WTC11 (cell line): ENCODE measurements at regions not wholly inside any gene's neighbourhood (a gene's known extent, or its start where the extent isn't known, plus 50 kb on each side); places are given as distances from the start of the nearest gene placed in this dataset.
"Not testable (repeated sequence)": the region's sequence is repeated elsewhere in the genome, so short reads cannot be mapped to it uniquely, and the experiment has no call there.

Experiments used
- ATAC-seq: fragments of 200-7000 bp; cut with Tn5 transposase; 2 replicates; pipeline ENCODE4 v1.10.0; 2021; ENCODE audit warnings: mild to moderate bottlenecking, moderate library complexity
- CTCF ChIA-PET: fragments of 300-600 bp; sonication (Branson Sonifier 250); formaldehyde crosslinking; loops from one replicate; lab custom pipeline; 2021; ENCODE audit warnings: antibody characterized with exemption; lab: Charles Lee
- POLR2A ChIA-PET: fragments of 350-600 bp; sonication (Branson Sonifier 250); formaldehyde crosslinking; loops from one replicate; lab custom pipeline; 2021; ENCODE audit warnings: antibody characterized with exemption; lab: Charles Lee
- DNase-seq: peaks from one replicate; pipeline ENCODE4 v3.0.0; 2021; ENCODE audit warnings: low spot score
- H3K27ac Mint-ChIP-seq: 2 replicates; pipeline ENCODE4 v1.8.0; 2021; ENCODE audit warnings: mixed read lengths
- H3K27me3 Mint-ChIP-seq: 2 replicates; pipeline ENCODE4 v1.8.0; 2021; ENCODE audit warnings: low read depth, mild to moderate bottlenecking, moderate library complexity, mixed read lengths
- H3K36me3 Mint-ChIP-seq: 2 replicates; pipeline ENCODE4 v1.8.0; 2021; ENCODE audit warnings: mixed read lengths
- H3K4me1 Mint-ChIP-seq: 2 replicates; pipeline ENCODE4 v1.8.0; 2022; ENCODE audit warnings: mixed read lengths
- H3K4me3 Mint-ChIP-seq: 2 replicates; pipeline ENCODE4 v1.8.0; 2021; ENCODE audit warnings: mild to moderate bottlenecking, moderate library complexity, mixed read lengths
- H3K9me3 Mint-ChIP-seq: 2 replicates; pipeline ENCODE4 v1.8.0; 2021; ENCODE audit warnings: mixed read lengths
- HMGA2 ChIP-seq: fragments of 250-450 bp; sonication (Bioruptor Pico); IDR thresholded peaks from 2 replicates; pipeline ENCODE4 v1.4.0; 2021; ENCODE audit warnings: mild to moderate bottlenecking, moderate library complexity

DNA sequence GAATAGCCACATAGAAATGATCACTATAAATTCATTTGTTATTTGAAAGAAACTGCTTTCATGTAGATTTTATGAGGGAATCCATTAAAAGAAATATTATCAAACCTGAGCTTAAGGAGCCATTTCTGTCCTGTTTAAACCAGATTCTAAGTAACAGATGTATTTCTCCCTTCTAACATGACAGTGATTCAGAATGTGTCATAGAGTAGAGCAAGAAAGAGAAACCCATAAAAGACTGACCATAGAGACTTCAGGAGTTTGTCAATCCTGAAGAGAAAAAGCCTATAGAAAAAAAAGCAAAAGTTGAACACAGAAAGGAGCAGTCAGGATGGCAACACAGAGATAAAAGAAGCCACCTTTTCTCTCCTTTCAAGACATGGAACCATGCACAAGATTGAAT, 390.6 kb downstream of the PRIM2 start:
- H3K4me3 Mint-ChIP-seq, ATAC-seq, H3K27ac Mint-ChIP-seq, POLR2A ChIA-PET, CTCF ChIA-PET, DNase-seq, H3K9me3 Mint-ChIP-seq, H3K27me3 Mint-ChIP-seq, H3K4me1 Mint-ChIP-seq, H3K36me3 Mint-ChIP-seq: not testable (repeated sequence)

DNA sequence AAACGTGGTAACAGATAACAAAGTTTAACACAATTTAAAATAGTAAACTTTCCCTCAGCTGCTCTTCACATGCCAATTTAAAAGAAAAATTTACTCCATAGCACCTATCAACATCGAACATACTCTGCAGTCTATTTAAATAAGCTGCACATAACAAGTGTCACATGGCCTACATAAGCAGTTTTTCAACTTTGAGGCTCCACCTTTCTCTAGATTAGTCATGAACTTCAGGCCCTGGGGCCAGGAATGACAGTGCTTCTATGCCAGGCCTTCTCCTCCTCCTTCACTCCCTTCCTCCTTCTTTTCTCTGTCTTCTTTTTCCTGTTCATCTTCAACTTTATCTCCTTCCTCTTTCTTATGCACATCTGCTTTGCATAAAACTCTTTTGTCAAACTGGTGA, 405.1 kb downstream of the PRIM2 start:
- H3K36me3 Mint-ChIP-seq, H3K27me3 Mint-ChIP-seq, H3K9me3 Mint-ChIP-seq, H3K27ac Mint-ChIP-seq, POLR2A ChIA-PET, ATAC-seq, H3K4me3 Mint-ChIP-seq, CTCF ChIA-PET, H3K4me1 Mint-ChIP-seq, DNase-seq: not testable (repeated sequence)

- POLR2A ChIA-PET, H3K27me3 Mint-ChIP-seq, CTCF ChIA-PET, H3K9me3 Mint-ChIP-seq, H3K27ac Mint-ChIP-seq, H3K36me3 Mint-ChIP-seq, H3K4me1 Mint-ChIP-seq: not testable (repeated sequence)
- peak overlapping the region; percentile 22 for H3K4me3 Mint-ChIP-seq
- peak; percentile 24 for DNase-seq
- peak; percentile 79 for ATAC-seq
Measured at GRCh38 chr6:57723815-57724401, 406.5 kb downstream of the PRIM2 start.

DNA sequence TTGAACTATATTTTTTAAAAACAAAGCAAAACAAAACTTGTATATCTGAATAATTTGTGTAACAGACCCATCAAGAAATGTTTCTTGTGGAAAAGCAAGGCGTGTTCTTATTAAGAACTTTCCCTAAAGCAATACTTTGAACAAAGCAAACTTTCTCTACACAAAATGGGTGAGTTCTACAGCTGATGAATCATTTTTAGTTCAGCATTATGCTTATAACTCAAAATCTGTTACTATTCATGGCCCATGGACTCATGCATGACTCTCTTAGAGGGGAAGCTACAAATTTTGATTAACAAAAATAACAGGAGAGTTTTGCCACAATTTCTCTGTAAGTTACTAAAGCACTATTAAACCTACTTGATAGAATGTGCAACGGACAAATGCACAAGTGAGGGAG, 412.0 kb downstream of the PRIM2 start:
- CTCF ChIA-PET, DNase-seq, H3K27ac Mint-ChIP-seq, H3K27me3 Mint-ChIP-seq, H3K36me3 Mint-ChIP-seq, H3K9me3 Mint-ChIP-seq, H3K4me1 Mint-ChIP-seq, POLR2A ChIA-PET, ATAC-seq, H3K4me3 Mint-ChIP-seq: not testable (repeated sequence)

GRCh38 chr6:57730726-57731125, 413.3 kb downstream of the PRIM2 start:
- CTCF ChIA-PET, POLR2A ChIA-PET, DNase-seq, H3K27me3 Mint-ChIP-seq, H3K27ac Mint-ChIP-seq, H3K9me3 Mint-ChIP-seq, H3K4me1 Mint-ChIP-seq, H3K36me3 Mint-ChIP-seq, ATAC-seq, H3K4me3 Mint-ChIP-seq: not testable (repeated sequence)

DNA sequence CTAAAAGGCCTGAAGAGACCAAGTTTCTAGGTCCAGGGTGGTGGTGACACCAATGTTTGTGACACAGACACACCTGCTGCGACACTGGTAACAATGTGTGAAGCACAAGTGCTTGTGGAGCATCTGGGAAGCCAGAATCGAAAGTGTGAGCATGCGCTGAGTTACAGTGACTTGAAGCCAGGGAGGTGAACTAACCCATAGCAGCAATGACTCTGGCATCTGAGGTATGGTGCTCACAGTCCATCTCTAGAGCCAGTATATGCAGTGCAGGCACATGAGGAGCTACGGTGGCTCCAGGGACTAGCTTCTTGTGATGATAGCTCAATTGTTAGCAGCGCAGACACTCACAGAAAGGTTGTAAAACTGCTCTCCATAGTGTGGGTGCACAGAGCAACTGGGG, 430.3 kb downstream of the PRIM2 start:
- H3K36me3 Mint-ChIP-seq, H3K9me3 Mint-ChIP-seq, CTCF ChIA-PET, H3K27ac Mint-ChIP-seq, H3K27me3 Mint-ChIP-seq, POLR2A ChIA-PET, DNase-seq, H3K4me1 Mint-ChIP-seq, ATAC-seq, H3K4me3 Mint-ChIP-seq: not testable (repeated sequence)

- H3K9me3 Mint-ChIP-seq, ATAC-seq: not testable (repeated sequence)
- peak; percentile 98 for TF ChIP-seq HMGA2 (CRISPR knock-in tag)
- TF ChIP-seq, all 79 proteins: peak for 1; not testable (repeated sequence) for 78
- H3K27me3 Mint-ChIP-seq, CTCF ChIA-PET, DNase-seq, H3K4me3 Mint-ChIP-seq, H3K36me3 Mint-ChIP-seq, H3K4me1 Mint-ChIP-seq, H3K27ac Mint-ChIP-seq, POLR2A ChIA-PET: not testable (repeated sequence)
Measured at GRCh38 chr6:57759850-57760249, 442.4 kb downstream of the PRIM2 start.

DNA sequence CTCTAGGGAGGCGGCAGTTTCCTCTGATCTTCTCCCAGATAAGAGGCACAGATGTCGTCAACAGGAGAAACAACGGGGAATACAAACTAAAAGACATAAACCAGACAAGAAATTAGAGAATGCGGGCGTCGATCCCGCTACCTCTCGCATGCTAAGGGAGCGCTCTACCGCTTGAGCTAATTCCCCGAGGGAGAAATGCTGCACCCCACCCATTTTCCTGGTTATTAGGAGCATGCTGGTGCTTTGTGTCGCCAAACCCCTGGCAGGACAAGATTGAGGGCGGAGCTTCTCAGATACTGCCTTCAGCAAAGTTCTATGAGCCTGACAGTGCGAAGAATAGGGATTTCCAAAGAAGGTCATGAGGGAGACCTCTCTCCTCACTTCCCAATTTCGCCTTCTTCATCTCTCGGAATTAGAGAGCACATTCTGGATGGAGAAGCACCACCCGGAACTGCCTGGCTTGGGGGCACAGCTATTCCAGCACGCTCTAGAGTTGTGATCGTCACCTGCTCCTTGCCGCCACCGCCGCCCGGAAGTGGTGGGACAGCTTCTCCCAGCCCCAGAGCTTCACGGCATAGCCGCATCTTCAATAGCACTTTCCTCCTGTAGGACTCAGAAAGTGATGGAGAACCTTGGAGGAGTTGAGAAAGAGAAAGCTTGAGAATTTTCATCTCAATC, 475.4 kb downstream of the PRIM2 start:
- ATAC-seq (peak; percentile 82), DNase-seq (peak; percentile 71)
- H3K27ac Mint-ChIP-seq, H3K36me3 Mint-ChIP-seq, H3K9me3 Mint-ChIP-seq, H3K4me1 Mint-ChIP-seq, POLR2A ChIA-PET, CTCF ChIA-PET: not testable (repeated sequence)
- H3K27me3 Mint-ChIP-seq, result peaks cover 70% of the 10 kb centered on the region
- peak overlapping the region; percentile 75 for H3K4me3 Mint-ChIP-seq

- H3K4me3 Mint-ChIP-seq, result peak overlapping the region; percentile 75
- POLR2A ChIA-PET, CTCF ChIA-PET, H3K9me3 Mint-ChIP-seq, H3K27ac Mint-ChIP-seq, H3K4me1 Mint-ChIP-seq, H3K36me3 Mint-ChIP-seq: not testable (repeated sequence)
- DNase-seq, result peak; percentile 53
- H3K27me3 Mint-ChIP-seq, result peaks cover 70% of the 10 kb centered on the region
- ATAC-seq, result peak; percentile 92
Measured at GRCh38 chr6:57793398-57793762, 475.9 kb downstream of the PRIM2 start.
